KMS-11 (cell line): ENCODE measurements at regions not wholly inside any gene's neighbourhood (a gene's known extent, or its start where the extent isn't known, plus 50 kb on each side); places are given as distances from the start of the nearest gene placed in this dataset.

ENCODE experiments used
- H2AFZ ChIP-seq: fragments of 200-600 bp; sonication (generic); 2 replicates; pipeline ENCODE4 v1.6.1; 2016; ENCODE audit warnings: antibody characterized with exemption, mixed run types, low read depth
- H3K27ac ChIP-seq: fragments of 200-600 bp; sonication (generic); 2 replicates; pipeline ENCODE4 v1.6.1; 2016; ENCODE audit warnings: mild to moderate bottlenecking, mixed run types
- H3K27me3 ChIP-seq: fragments of 200-600 bp; sonication (generic); 2 replicates; pipeline ENCODE4 v1.6.1; 2017; ENCODE audit warnings: mild to moderate bottlenecking, low read depth, mixed run types, moderate library complexity; ENCODE audit not compliant: insufficient read depth
- H3K36me3 ChIP-seq: fragments of 200-600 bp; sonication (generic); 2 replicates; pipeline ENCODE4 v1.6.1; 2017; ENCODE audit warnings: mild to moderate bottlenecking, mixed run types; ENCODE audit not compliant: insufficient read depth
- H3K4me1 ChIP-seq: fragments of 200-600 bp; sonication (generic); 2 replicates; pipeline ENCODE4 v1.6.1; 2016; ENCODE audit warnings: mild to moderate bottlenecking, low read depth, mixed run types; ENCODE audit not compliant: poor library complexity, severe bottlenecking
- H3K4me2 ChIP-seq: fragments of 200-600 bp; sonication (generic); 2 replicates; pipeline ENCODE4 v1.7.0; 2016; ENCODE audit warnings: mild to moderate bottlenecking, mixed run types
- H3K4me3 ChIP-seq: fragments of 200-600 bp; sonication (generic); IDR thresholded peaks from 2 replicates; pipeline ENCODE4 v1.6.1; 2017; ENCODE audit warnings: low read depth, low read length, mixed read lengths; ENCODE audit not compliant: insufficient read depth
- H3K79me2 ChIP-seq: fragments of 200-600 bp; sonication (generic); 2 replicates; pipeline ENCODE4 v1.6.1; 2016; ENCODE audit warnings: low read depth, mixed run types; ENCODE audit not compliant: insufficient read depth
- H3K9ac ChIP-seq: fragments of 200-600 bp; sonication (generic); 2 replicates; pipeline ENCODE4 v1.6.1; 2016; ENCODE audit warnings: mild to moderate bottlenecking, mixed run types
- H4K20me1 ChIP-seq: fragments of 200-600 bp; sonication (generic); 2 replicates; pipeline ENCODE4 v1.6.1; 2016; ENCODE audit warnings: mild to moderate bottlenecking, mixed run types; ENCODE audit not compliant: insufficient read depth
- TF ChIP-seq, protein P1 (sequence below): fragments of 200-600 bp; sonication (generic); conservative IDR thresholded peaks from 2 replicates; pipeline ENCODE4 v1.6.1; 2017; ENCODE audit warnings: low read depth, mild to moderate bottlenecking, antibody characterized with exemption, low read length, moderate library complexity, mixed read lengths

GRCh38 chr13:33535061-33535460, 249.5 kb upstream of the STARD13 start:
- no peaks in the 10 kb centered on the region for H4K20me1 ChIP-seq
- no peaks in the 10 kb centered on the region for H3K27me3 ChIP-seq
- no peak overlapping the region for H3K4me2 ChIP-seq
- no peaks in the 10 kb centered on the region for H3K36me3 ChIP-seq
- TF ChIP-seq, protein P1, sequence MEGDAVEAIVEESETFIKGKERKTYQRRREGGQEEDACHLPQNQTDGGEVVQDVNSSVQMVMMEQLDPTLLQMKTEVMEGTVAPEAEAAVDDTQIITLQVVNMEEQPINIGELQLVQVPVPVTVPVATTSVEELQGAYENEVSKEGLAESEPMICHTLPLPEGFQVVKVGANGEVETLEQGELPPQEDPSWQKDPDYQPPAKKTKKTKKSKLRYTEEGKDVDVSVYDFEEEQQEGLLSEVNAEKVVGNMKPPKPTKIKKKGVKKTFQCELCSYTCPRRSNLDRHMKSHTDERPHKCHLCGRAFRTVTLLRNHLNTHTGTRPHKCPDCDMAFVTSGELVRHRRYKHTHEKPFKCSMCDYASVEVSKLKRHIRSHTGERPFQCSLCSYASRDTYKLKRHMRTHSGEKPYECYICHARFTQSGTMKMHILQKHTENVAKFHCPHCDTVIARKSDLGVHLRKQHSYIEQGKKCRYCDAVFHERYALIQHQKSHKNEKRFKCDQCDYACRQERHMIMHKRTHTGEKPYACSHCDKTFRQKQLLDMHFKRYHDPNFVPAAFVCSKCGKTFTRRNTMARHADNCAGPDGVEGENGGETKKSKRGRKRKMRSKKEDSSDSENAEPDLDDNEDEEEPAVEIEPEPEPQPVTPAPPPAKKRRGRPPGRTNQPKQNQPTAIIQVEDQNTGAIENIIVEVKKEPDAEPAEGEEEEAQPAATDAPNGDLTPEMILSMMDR = no peak
- H3K4me1 ChIP-seq = no peaks in the 10 kb centered on the region
- no peaks in the 10 kb centered on the region for H3K79me2 ChIP-seq
- H3K27ac ChIP-seq = no peak overlapping the region
- H2AFZ ChIP-seq = no peak overlapping the region
- H3K9ac ChIP-seq = no peak overlapping the region
- H3K4me3 ChIP-seq = no peak overlapping the region

- no peak overlapping the region for H3K4me2 ChIP-seq
Observed at GRCh38 chr13:33536601-33537000, 251.0 kb upstream of the STARD13 start.

GRCh38 chr13:33537026-33537425, 251.5 kb upstream of the STARD13 start:
- Histone ChIP-seq H3K4me1 (no peaks in the 10 kb centered on the region), H3K27ac (no peak overlapping the region), H2AFZ (no peak overlapping the region), H3K27me3 (no peaks in the 10 kb centered on the region), H3K79me2 (no peaks in the 10 kb centered on the region), H4K20me1 (no peaks in the 10 kb centered on the region), H3K4me2 (no peak overlapping the region), H3K36me3 (no peaks in the 10 kb centered on the region), H3K4me3 (no peak overlapping the region), H3K9ac (no peak overlapping the region)
- TF ChIP-seq, protein P1 = no peak

More at GRCh38 chr13:33536601-33537000, 251.0 kb upstream of the STARD13 start:
- Histone ChIP-seq H2AFZ (no peak overlapping the region), H3K4me3 (no peak overlapping the region), H3K79me2 (no peaks in the 10 kb centered on the region), H3K4me1 (no peaks in the 10 kb centered on the region), H4K20me1 (no peaks in the 10 kb centered on the region), H3K27ac (no peak overlapping the region), H3K9ac (no peak overlapping the region), H3K27me3 (no peaks in the 10 kb centered on the region), H3K36me3 (no peaks in the 10 kb centered on the region)
- TF ChIP-seq, protein P1 = no peak

DNA sequence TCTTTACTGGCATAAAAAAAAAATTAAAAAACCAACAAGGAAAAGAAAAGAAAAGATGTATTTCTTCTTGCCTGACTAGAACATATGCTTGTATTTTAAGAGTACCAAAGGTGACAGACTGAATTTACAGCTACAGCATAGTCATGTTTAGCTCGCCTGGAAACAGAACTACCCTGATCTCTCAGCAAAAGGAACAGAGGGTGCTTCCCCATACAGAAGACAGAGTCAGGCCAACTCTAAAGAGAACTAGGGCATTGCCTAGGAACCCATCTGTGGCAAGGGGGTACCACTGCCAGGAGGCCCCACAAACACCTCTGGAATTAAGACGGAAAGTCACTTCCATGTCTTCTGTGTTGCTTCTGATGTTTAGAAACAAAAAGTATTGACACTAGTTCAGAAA, 252.1 kb upstream of the STARD13 start:
- no peak overlapping the region for H2AFZ ChIP-seq
- H3K27ac ChIP-seq = no peak overlapping the region

More for the DNA sequence above, 252.1 kb upstream of the STARD13 start:
- no peak overlapping the region for H3K4me3 ChIP-seq
- TF ChIP-seq, protein P1 = no peak
- H3K9ac ChIP-seq = no peak overlapping the region
- no peak overlapping the region for H3K4me2 ChIP-seq
- no peaks in the 10 kb centered on the region for H3K4me1 ChIP-seq
- no peaks in the 10 kb centered on the region for H3K36me3 ChIP-seq
- H4K20me1 ChIP-seq = no peaks in the 10 kb centered on the region
- H3K79me2 ChIP-seq = no peaks in the 10 kb centered on the region
- no peaks in the 10 kb centered on the region for H3K27me3 ChIP-seq
